ENCODE measurements at regions not wholly inside any gene's neighbourhood (a gene's known extent, or its start where the extent isn't known, plus 50 kb on each side); places are given as distances from the start of the nearest gene placed in this dataset.

GRCh38 chr11:101215069-101215468 is 85.5 kb upstream of the PGR start:
- TF ChIP-seq EZH2 (IDR thresholded peaks at IDR 0.05) (no peak), POLR2AphosphoS5 (IDR thresholded peaks at IDR 0.05; ENCODE audit: borderline replicate concordance, low read depth, low read length) (no peak)

Data from SK-N-MC (cell line).